ENCODE measurements at regions not wholly inside any gene's neighbourhood (a gene's known extent, or its start where the extent isn't known, plus 50 kb on each side); places are given as distances from the start of the nearest gene placed in this dataset.

DNA sequence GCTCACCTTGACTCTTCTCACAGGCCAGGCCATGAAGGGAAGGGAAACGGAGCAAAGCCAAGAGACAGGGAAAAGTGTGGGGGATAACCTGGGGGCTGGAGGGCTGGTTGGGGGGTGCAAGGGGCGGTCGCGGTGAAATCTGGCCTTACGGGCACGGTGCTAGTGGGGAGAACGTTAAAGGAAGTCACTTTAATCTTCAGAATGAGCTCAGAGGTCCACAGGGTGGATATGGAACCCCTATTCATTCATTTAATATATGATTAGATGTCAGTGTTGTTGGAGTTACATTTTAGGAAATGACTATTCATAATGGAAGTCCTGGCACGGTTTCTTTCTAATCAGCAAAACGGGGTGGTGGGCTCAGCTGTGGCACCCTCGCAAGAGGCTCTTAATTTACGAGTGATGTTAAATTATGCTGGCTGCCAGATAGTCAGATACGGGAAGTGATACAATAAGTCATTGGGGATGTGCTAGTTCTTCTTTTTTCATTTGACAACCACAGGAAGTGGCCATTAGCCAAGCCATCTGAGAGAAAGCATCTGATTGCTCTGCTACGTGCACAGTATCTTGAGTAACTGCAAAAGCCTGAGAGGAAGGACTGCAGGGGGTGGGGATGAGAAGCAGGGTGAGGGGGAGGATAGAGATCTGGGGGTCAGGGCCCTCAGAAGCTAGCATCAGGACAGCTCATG is 253.0 kb downstream of the QKI start:
- no peak for DNase-seq

DNA sequence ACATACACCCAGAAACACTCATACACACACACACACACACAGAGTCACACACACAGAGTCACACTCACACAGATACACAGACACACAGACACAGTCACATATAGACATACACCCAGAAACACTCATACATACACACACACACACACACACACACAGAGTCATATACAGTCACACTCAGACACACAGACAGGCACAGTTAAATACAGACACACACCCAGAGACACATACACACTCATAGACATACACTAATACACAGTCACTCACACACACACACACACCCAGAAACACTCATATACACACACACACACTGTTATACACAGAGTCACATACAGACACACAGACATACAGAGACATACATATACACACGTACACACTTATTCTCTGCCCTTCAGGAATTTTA is 250.9 kb downstream of the QKI start:
- no peak for DNase-seq

DNA sequence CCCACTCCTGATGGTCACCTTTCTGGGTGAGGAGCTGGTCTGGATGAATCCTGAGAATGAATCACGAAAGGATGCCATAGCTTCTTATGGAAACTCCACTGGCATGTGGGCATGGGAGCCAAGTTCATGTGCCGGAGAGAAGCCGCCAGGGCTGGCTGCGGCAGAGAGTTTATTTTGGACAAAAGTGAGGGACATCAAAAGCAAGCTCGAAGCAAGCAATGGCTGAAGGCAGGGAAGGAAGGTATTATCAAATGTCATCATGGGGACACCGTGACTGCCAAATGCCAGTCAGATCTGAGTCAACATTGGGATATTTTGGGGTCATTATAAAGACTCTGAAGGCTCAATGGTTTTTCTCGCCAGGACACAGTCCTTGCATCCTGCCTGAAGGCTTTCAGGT is 249.1 kb downstream of the QKI start:
- DNase-seq, result no peak

DNA sequence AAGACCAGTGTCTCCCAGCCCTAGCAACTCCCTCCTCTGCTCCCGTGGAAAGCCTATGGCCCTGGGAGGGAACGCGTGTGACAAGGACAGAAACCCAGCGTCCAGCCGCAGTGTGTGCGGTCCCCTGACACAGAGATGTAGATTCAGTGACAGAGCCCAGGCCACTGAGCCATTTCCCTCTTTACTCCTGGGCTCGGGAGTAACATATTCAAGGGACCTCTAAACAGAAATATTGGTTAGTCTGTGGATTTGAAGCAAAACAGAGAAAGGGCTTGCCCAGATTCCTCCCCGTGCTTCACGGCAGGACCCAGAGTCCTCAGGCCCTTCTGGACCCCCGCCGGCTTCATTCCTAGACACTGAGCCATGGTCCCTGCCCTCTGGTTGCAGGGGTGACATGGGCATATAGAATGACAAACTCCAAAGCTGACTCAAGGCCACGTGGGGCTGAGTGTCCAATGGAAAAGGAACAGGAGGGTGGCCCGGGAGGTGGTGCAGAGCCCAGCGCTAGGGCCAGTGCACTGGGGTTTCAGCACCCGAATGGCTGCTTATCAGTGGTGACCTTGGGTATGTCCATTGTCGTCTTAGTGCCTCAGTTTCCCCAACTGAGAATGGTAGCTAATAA is 248.2 kb downstream of the QKI start:
- DNase-seq, result no peak

DNA sequence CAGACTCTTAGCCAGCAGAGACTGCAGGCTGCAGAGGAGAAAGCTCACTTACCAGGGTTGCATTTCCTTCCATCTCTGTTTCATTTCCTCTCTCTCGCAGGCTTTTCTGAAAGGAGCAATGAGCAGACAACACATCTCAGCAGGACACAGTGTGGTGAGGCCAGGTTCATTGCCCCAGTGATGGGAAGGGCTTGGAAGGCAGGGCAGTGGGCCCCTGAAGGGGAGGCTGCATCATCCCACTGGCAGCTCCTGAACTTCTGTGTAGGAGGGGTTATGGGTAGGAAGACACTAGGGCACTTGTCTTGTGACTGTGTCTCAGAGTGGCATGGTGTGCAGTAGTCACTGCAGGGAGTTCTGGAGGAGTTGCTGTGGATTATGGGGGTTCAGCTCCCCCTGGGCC is 246.8 kb downstream of the QKI start:
- no peak for DNase-seq

DNA sequence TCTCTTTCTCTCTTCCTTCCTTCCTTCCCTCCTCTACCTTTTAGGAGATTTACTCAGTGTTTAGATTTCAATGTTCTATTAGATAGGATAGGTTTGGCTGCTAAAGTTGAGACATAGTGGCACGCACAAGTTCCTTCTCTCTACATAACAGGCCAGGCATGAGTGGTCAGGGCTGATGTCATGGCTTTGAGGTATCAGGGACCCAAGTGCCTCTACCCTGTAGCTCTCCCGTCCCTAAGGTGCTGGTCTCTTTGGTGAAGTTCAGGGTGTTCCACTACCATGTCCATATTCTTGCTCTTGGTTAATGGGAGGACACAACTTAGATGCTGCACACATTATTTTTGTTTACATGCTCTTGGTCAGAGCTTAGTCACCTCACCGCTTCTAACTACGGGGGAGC is 245.3 kb downstream of the QKI start:
- DNase-seq, result no peak

DNA sequence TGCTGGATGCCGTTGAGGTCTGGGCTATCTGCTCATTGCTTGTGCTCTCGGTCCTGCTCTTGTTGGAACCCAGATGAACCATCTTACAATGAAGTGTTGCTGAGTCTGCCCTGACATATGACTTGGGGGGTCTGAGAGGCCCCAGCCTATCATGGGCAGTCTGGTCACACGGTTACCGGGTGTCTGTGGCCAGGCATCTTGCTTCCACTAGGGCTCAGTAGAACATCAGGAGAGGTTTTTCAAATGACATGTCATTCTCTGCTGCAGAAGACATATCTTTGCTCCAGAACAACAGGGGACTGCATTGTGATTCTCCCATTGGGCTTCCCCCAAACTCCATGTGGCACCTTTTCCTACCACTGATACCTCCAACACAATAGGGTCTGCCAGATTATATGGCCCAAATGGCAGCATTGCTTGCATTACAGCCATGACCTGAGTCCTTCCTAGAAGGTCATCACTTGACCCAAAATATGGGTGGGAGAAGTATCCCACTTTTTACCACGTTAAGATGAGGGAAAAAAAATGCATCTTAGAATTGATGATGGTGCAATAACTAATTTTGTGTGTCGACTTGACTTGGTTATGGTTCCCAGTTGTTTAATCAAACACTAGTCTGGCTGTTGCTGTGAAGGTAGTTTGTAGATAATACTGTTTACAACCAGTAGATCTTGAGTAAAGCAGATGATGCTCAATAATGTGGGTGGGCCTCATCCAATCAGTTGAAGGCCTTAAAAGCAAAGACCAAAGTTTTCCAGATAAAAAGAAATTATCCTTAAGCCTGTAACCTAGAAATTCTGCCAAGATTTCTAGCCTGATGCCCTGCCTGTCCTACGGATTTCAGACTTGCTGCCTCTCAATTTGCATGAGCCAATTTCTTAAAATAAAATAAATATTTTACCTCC is 241.0 kb downstream of the QKI start:
- no peak for DNase-seq

DNA sequence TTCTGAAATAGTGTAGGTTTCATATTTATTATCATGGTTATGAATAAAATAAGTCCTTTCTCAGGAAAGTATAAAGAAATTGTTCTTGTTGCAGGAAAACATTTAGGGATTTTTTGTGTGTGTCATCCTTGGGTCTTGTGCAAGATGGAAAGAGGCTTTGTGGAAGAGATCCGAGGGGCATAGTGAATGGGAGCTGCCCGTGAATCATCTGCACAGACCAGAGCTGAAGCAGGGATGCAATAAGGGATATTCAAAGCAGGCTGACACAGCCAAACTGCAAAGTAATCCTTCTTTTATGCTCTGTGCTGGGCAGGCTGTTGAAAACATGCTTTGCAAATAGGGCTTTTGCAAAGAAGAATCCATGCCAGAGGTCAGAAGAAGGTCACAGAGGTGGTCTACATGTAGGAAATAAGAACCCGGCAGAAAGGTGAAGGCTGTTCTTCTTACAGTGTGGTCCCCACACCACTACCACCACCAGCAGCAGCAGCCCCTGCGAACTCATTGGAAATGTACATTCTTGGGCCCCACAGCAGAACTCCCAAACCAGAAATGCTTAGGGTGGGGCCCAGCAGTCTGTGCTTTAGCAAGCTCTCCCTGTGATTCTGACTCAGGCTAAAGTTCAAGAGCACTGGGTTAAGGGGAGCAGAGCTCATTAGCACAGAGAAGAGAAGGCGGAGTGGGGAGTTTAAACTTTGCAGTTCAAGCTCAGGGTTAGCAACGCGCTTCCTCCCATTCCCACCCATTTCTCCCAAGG is 237.6 kb downstream of the QKI start:
- no peak for DNase-seq

DNA sequence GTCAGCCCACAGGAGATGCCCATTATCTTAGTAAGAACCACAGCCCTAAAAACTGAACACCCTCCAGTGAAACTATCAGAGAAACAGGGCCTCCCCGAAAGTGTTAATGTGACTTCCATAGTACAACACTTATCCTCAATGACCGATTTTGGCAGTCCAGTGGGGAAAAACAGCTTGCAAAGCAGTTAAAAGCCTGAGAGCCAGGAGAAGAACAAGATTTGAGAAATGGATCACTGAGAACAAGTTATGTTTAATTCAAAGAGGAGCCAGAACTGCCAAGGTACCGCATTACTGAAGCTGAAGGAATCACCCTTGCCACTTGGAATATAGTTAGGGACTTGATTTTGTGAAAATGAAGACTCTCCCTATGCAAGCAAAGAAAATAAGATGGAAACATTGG is 236.9 kb downstream of the QKI start:
- no peak for DNase-seq

DNA sequence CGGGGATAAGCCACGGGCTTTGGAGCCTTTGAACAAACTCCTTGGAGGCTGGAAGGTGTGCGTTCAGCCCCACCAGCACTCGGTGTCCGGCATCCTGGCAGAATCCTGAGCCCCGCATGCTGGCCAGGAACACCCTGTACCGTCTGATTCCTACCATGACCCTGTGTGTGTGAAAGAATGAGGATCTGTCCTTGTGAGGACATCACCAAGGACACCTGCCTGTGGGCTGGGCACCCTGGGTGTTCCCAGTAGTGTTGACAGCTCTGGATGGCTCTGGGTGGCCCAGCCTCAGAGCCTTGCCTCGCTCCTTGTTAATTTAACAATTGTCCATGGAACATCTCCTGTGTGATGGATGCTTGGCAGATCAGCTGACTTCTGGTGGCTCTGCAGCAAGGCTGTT is 234.3 kb downstream of the QKI start:
- DNase-seq, result no peak

DNA sequence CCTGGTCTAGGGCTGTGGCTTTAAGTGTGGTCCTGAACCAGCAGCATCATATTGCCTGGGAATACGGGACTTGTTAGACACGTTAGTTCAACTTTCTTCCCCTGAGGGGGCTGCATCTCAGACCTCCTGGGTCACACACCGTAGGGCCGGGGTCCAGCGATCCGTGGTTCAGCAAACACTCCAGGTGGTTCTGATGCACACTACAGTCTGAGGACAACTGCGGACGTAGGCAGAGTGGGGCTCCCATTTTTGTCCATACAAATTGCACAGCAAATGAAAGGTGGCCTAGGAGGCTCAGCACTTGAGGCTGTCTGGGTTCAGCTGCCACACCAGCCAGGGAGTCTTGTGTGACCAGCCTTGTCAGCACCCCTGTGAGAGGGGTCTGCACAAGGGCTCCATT is 233.1 kb downstream of the QKI start:
- no peak for DNase-seq

DNA sequence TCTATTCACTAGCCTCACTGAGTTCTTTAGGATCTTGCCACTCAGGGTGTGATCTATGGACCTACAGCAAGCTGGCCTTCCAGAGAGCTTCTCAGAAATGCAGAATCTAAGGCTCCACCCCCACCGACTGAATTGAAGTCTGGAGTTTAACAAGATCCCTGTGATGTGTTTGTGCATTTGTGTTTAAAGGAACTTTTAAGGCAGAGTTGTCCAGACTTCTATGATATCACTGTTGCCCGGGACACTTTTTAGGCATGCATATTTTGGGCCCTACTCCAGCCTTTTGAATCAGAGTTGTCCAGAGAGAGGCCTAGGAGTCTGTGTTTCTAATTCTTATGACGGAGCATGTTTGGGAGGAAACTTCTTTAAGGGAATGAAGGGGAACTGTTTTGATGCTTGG is 232.3 kb downstream of the QKI start:
- DNase-seq, result no peak

DNA sequence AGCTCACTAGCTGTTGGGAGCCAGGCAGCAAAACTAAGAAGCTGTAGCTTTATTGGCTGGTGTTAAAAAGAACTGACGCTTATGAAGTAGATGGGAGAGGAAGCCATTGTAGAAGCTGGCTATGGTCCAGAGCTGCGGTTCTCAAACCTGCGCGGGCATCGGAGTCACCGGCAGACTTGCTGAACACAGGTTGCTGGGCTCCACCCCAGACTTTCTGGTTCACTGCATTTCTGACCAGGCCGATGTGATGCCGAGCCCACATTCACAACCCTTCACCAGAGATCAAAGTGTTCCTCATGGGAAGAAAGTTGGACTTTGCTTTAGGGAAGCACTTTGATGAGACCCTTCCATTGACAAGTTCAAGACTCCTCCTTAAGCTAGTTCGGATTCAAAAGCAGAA is 231.6 kb downstream of the QKI start:
- DNase-seq, result no peak

DNA sequence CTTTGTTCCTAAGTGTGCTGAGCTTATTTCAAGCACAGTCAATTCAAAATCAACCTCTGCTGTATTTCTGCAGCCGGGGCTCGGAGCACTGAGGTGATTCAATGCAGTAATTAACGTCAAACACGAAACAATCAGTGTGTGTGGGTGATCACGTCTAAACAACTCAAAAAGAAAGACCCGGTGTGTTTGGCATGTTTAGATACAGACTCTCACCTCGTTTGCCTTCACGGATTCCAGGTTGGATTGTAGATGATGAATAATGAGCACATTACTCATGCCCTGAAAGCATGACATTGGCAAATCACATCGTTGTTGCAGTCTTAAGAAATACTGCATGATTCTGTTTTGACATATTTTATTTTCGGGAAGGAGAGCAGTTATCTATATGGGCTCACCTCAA is 231.0 kb downstream of the QKI start:
- no peak for DNase-seq

DNA sequence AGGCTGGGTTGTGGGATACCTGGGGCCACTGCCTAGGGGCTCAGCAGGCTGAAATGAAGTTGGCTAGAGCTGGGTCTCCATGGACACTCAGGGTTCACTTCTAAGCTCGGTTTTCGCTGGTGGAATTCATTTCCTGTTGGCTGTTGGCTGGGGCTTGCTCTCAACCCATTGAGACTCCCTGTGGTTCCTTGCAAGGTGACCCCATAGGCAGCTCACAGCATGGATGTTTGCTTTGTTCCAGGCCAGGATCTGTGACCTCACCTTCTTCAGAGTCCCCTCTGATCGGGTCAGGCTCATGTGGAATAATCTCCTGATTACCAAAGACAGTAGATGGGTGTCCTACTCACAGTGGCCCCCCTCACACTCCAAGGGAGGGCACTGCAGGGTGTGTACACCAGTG is 229.3 kb downstream of the QKI start:
- DNase-seq, result no peak

DNA sequence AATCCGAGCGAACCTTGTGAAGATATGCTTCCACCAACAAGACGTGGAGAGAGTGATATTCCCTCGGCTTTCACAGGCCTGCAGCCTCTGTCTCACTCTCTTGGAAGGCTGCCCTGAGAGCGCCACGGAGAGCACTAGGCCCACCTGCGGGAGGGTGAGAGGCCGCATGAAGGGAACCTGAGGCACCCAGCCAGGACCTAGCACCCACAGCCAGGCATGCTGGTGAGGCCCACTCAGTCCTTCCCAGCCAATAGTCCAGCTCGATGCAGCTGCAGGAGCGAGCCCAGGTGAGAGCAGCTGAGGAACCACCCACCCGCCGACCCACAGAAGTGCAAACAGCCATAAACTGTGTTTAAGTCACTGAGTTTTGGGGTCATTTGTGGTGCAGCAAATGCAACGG is 227.2 kb downstream of the QKI start:
- no peak for DNase-seq

DNA sequence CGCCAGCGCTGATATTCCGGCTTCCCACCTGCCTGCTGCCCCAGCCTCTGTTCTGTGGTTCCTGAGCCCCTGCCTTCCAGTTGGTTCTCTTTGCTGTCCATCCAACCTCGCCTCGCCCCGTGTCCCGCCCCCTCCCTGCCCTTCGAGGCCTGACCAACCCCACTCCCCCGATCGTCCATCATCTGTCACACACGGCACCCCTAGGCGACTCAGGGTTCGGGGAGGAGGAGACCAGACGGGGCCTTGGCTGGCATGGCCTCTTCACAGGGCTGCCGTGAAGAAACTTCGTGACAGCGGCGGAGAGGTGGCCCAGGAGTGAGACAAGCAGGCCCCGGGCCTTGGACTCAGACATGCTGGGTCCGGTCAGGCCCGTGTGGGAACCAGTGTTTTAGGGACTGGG is 226.1 kb downstream of the QKI start:
- DNase-seq, result no peak

DNA sequence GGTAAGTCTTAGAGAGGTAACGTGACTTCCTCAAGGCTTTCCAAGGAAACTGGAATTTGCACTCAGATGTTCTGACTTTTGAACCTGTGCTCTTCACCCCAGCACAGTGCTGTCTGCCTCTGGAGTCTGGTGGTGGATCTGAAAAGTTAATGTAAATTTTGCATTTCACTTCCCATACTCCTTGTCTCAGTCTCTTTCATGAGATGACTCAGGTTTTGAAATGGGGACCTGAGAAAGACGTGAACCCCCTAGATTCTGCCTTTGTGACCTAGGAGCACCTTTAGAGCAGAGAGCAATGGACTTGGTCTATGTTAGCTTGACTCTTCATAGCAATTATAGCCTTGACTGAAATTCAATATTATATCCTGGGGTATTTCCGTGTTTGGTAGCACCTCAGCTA is 223.0 kb downstream of the QKI start:
- no peak for DNase-seq

DNA sequence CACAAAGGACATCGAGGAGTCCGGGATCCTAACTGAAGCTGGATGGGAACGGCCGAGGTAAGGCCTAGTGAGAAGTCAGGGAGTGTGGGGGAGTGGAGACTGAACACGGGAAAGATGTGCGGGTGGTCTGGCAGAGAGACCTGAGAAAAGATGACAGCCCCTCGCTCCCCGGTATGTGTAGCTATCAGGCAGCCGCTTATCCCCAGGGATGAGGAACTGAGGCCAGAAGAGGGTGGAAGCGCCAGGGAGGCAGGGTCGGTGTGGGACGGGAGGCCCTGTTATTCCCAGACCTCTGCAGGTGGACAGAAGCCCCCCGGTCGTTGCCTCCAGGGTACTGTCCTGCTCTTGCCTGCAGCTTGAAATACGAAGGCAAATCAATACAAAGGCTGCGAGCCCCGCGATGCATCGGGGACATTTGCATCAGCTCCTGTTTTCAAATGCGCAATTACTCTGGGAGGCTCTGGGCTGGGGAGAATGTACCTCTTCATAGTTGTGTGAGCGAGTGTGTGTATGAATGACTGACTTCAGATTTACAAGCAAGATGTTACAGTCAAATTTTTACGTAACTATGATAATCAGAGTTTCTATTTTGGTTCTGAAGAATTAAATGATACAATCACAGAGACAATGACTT is 221.3 kb downstream of the QKI start:
- no peak for DNase-seq

DNA sequence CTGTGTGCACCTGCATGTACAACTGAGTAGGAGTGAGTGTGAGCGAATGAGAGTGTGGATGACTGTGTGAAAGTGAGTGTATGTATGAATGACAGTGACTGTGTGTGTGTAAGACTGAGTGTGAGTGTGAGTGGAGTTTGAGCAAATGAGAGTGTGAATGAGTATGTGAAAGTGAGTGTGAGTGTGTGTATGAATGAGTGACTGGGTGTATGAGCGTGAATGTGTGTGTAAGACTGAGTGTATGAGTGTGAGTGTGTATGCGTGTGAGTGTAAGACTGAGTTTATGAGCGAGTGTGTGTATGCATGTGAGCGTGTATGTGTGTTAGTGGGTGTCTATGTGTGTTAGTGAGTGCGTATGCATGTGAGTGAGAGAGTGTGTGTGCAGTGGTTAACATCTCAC is 220.8 kb downstream of the QKI start:
- DNase-seq, result no peak

DNA sequence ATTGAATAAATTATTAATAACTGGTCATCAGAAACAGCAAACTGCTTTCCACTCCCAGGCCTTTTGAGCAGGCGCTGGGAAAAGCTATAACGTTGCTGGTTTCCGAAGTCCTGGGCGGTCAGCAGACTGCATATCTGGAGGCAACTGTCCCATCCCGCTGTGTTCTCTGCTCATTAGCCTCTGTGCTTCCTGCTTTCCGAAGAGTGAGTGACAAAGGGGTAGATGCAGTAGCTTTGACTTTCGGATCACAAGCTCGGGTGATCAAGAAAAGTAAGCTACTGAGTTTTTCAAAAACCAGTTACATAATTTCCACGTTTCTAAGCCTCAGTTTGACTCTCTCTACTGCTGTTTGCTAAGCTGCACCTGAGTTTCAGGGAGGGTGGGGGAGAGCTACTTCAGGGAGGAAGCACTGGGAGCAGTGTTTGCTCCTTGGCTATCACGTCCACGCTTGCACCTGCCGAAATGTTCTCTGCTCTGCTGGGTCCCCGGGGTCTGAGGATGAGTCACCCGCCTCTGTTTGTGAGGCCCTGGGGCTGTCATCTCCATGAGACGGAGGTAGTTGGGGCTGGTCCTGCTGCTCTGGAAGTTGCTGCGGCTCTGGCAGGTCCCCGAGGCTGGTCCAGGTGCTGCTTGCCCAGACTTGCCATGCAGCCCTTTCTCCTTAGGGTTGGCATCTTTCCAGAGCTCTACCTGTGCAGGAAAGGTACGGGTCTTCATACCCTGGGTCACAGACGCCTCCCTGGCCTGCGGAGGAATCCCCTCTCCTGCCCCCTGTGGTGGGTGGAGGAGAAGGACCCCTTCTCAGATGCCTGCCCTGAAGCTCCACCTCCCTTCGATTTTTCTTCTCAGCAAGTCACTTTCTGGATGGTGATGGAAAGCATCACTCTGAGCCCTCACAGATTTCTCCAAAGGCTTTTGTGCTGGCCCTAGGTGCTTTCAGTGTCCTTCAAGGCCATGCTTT is 220.0 kb downstream of the QKI start:
- DNase-seq, result peak; percentile 94

DNA sequence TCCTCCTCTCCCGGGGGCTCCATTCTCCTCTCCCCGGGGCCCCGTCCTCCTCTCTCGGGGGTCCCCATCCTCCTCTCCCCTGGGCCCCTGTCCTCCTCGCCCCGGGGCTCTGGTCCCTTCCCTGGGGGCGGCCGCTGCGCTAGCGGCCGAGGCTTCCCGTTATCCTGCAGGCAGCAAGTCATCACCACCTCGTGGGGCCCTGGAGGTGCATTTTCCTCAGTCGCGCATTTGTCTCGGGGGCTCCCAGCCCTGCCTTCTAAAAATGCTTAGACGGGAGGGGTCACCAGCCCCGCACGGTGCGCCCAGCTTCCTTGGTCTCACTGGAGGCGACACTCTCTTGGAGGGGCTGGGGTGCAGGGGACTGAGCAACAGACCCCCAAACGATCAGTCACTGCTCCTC is 216.5 kb downstream of the QKI start:
- DNase-seq, result no peak
